ENCODE measurements at regions not wholly inside any gene's neighbourhood (a gene's known extent, or its start where the extent isn't known, plus 50 kb on each side); places are given as distances from the start of the nearest gene placed in this dataset.
"Not testable (repeated sequence)": the region's sequence is repeated elsewhere in the genome, so short reads cannot be mapped to it uniquely, and the experiment has no call there.

DNA sequence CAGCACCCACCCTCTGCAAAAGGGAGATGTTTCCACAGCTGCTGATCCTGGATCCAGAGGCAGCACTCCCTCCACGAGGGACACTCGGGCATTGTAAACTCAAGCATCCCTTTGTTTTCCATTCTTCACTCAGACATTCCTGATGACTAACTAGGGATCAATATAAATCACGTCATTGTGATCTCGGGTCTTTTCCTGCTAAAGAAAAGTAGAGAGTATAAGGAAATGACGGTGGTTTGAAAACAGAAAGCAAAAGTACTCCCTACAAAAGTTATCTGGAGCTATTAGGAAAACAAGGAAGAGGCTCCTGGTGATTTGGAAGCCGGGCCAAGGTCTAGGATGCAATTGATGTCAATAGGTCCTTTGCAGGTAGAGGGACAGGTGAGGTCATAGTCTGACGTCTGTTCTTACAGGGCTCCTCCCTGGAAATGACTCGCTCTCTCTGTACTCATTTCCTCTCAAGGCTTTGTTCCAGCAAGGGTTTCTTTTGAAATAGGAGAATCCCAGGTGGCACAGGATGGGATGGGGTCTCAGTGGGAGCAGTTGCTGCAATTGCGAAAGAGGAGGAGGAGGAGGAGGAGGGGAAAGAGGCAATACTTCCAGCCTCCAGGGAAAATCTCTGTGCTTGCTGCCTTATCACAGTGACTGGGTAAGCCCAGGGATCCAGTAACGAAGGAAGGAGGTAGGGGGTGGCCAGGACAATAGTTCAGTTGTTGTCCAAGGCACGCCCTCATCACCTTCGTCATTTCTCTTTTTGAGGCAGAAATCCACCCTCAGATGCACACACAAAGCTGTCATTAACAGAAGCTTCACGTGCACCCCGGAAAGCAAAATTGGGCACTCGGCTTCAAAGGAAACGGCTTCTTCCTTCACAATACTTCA lies 222.8 kb downstream of the LY86 start:
- peak; percentile 100 for DNase-seq (ENCODE audit: low read depth)

DNA sequence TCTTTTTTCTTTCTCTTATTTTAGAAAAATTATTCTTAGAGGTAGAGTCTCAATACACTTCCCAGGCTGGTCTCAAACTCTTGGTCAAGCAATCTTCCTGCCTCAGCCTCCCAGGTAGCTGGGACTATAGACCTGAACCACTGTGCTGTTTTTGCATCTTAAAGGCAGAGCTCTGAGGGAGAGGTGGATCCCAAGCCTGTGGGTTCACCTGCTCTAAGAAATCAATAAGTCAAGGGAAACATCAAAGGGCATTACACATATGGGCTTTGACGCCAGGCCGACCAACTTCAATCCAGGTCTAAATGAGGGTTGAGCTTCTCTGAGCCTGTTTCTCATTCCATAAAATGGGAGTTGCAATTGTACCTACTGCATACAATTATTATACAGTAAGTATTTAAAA lies 223.9 kb downstream of the LY86 start:
- DNase-seq (ENCODE audit: low read depth): no peak

DNA sequence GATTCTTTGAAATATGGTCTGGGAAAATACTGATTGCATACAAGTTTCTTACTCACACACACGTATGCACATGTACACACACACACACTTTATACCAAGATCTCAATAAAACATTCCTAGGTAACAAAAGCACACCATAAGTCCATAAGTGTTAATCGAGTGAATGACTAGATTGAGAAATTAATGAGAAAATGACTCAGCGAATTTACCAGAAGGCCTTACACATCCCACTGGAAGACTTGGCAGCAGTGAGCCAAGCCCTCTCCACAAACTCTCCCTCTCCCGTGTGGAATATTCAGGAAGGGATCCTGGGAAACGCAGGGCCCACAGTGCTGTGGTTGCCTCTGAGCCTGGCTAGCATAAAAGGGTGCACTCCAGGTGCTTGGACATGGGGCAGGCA lies 227.2 kb downstream of the LY86 start:
- DNase-seq (ENCODE audit: low read depth): no peak

GRCh38 chr6:6816716-6817115 lies 228.2 kb downstream of the LY86 start:
- DNase-seq (ENCODE audit: low read depth): no peak

GRCh38 chr6:6818078-6818639 lies 229.6 kb downstream of the LY86 start:
- DNase-seq (ENCODE audit: low read depth): no peak

GRCh38 chr6:6820641-6821238 lies 232.2 kb downstream of the LY86 start:
- DNase-seq (ENCODE audit: low read depth): no peak

DNA sequence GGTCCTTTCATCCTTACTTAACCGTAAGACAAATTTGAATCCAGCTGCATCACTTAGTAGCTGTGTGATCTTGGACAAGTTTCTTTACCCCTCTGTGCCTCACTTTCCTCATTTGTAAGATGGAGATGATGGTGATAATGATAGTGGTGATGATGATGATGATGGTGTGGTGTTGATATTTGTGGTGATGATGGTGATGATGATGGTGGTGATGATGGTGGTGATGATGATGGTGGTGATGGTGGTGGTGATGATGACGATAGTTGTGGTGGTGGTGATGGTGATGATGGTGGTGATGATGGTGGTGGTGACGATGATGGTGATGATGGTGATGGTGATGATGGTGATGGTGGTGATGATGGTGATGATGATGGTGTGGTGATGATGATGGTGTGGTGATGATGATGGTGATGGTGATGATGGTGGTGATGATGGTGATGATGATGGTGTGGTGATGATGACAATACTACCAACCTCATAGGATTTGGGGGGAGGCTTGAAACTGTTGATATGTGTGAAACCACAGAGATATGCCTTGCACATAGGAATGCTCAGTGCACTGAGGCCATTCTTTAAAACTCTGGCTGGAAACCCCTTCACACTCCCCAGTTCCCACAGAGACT lies 233.2 kb downstream of the LY86 start:
- DNase-seq (ENCODE audit: low read depth): no peak

- no peak for DNase-seq (ENCODE audit: low read depth)
Observed at GRCh38 chr6:6823030-6823429, 234.5 kb downstream of the LY86 start.

DNA sequence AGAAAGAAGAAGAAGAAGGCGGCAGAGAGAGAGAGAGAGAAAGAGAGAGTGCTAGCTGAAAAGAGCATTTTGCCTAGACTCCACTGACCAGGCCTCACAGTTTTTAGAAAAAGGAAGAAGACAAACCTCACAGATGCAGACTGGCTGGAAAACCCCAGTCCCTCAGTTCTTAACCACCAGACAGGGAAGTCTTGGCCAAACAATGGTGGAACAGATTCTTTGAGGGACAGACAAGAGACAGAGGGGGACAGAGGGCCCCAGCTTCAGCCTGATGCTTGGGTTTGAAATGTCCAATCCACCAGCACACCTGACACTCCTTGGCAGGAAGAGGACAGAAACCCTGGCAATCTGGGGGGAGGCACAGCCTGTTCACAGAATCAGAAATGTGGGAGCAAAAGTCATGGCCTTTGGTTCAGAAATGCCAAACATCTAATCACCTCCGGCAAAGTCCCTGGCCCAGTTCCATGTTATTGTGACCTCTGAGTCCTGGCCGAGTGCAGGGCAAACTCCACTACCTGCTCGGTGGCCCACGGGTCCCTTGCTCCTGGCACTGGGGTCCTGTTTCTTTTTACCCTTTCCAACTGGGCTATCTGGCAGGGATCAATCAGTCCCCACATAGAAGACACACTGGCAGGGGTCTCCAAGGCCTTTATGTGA lies 235.2 kb downstream of the LY86 start:
- DNase-seq (ENCODE audit: low read depth): no peak

DNA sequence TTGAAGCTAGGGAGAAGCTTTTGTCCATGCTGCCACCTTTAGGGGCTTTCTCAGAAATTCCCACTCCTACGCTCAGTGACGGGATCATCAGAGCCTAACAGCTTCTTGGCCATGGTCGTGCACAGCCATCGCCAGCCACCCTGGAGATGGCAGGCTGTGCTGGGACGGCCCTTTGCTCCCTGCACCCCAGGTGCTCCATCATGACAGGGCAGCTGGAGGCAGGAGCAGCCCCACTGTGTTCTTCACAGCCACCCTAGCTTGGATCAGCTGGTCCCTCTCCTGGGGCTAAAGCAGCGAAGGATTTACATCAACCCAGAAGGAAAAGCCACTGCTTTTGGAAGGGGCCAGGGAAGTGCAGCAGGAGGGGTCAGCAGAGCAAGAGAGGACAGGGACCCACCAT lies 235.9 kb downstream of the LY86 start:
- DNase-seq (ENCODE audit: low read depth): no peak

DNA sequence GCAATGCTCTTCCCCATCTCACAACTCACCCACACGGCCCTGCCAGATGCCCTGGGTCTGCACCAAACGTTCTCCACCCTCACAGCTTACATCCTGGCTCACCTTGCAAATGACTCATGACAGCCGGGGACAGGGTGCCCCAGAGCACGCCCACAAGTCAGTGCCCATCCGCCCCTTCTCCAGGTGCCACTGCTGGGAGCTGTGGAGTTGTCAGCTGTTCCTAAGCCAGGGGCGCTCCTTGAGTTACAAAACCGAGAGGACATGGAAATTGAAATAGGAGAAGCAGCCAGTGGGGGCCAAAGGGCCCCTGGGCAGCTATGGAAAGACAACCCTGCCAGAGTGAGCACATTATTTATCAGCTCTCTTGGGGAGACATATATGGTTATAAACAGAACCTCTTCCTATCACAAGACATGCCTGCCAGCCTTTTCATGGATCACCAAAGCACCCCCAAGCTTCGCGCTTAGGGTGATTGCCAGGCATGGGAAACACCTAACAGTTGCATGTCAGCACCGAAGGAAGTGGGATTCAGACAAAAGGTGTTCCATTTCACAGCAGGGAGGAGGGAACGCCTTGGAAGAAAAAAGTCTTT lies 236.8 kb downstream of the LY86 start:
- DNase-seq (ENCODE audit: low read depth): no peak

DNA sequence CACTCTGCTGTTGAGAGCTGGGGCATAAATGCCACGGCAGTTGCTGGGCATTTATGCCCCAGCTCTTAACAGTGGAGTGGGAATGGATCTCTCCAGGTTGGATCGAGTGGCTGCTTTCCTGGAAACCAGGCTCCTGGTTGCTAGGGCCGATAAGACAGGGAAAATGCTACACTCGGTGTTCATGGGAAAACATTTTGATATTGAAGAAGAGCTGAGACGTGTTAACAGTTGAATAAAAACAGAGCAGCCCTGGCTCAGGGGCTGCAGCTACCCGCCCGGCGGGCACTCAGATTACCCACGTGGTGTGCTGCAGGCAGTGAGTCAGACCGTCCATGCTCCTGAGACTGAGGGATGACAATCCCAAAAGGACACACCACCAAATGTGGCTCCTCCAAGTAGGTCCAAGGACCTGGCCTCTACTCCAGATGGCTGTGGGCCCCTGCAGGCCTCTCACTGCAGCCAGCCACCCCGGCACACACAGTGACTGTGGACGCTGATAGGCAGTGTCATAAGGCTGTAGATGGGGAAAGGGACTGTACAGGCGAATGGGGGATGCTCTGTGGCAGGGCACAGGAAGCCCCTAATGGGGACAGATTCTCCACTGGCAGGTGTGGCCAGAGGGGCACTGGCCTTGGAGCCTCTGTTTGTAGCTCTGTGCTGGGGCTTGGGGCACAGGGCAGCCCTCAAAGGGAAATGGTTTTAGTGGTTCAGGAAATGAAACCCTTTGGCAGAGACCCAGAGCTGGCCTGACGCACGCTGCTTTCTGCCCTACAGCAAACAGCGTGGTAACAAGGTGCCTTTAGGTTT lies 237.8 kb downstream of the LY86 start:
- peak; percentile 81 for DNase-seq (ENCODE audit: low read depth)

DNA sequence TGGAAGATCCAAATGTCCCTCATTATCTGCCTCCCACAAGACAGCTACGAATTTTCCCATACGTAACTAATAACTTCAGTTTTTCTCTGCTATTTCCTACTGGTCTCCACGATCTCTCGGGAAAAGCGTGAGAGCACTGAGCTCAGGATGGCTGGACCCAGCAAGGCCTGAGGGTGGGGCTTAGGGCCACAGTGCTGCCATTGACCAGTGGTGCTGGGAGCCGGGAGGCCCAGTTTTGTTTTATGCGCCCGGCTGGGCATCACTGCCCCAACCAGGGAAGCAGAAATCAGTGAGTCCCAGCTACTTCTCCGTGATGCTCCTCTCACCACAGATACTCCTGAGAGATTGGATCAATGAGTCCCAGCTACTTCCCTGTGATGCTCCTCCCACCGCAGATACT lies 238.4 kb downstream of the LY86 start:
- no peak for DNase-seq (ENCODE audit: low read depth)

DNA sequence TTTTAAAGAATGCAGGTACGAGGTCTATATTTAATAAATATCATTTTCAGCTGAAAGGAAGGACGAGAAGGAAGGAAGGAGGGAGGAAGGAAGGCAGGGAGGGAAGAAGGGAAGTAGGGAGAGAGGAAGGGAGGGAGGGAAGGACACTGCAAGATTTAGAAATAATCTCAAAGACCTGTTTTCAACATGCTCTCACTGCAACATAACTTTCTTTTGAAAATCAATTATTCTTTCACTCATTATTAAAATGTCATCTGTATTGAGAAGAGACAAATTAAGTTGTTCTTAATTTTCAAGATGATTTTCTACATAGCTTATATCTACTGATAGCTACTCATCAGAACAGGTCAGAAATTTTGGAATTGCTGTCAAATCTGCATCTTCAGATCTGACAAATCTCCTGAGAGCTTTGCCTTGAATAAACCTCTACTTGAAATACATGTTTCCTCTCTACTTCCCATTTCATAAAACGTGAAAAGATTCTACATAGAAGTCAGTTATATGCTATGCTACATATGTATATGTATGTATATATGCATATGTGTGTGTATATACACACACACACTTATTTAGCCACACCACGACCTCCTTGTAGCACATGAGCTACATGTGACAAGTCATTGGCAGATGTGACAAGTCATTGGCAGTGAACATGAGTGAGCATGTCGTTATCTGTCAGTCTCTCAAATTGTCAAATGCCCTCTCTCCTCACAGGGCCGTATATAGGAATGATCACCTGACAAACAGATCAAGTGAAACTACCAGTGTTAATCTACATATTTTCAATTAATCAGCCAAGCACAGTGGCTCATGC lies 241.6 kb downstream of the LY86 start:
- DNase-seq (ENCODE audit: low read depth): no peak

- not testable (repeated sequence) for DNase-seq (ENCODE audit: low read depth)
Observed at GRCh38 chr6:6830686-6831063, 242.2 kb downstream of the LY86 start.

GRCh38 chr6:6832439-6832838 lies 243.9 kb downstream of the LY86 start:
- no peak for DNase-seq (ENCODE audit: low read depth)

- no peak for DNase-seq (ENCODE audit: low read depth)
Observed at GRCh38 chr6:6834356-6835222, 246.1 kb downstream of the LY86 start.

DNA sequence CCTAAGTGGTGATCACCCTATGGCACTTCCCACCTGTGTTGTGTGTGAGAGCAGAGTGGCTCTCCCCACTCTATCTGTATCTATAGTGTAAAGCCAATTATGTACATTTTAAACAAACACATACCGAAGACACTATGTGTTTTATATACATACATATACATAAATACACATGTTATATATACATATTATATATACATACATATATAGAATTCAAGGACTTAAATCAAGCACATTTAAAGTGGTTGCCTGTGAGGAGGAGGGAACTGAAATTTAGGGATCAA lies 246.6 kb downstream of the LY86 start:
- no peak for DNase-seq (ENCODE audit: low read depth)
